ENCODE measurements at regions not wholly inside any gene's neighbourhood (a gene's known extent, or its start where the extent isn't known, plus 50 kb on each side); places are given as distances from the start of the nearest gene placed in this dataset.

DNA sequence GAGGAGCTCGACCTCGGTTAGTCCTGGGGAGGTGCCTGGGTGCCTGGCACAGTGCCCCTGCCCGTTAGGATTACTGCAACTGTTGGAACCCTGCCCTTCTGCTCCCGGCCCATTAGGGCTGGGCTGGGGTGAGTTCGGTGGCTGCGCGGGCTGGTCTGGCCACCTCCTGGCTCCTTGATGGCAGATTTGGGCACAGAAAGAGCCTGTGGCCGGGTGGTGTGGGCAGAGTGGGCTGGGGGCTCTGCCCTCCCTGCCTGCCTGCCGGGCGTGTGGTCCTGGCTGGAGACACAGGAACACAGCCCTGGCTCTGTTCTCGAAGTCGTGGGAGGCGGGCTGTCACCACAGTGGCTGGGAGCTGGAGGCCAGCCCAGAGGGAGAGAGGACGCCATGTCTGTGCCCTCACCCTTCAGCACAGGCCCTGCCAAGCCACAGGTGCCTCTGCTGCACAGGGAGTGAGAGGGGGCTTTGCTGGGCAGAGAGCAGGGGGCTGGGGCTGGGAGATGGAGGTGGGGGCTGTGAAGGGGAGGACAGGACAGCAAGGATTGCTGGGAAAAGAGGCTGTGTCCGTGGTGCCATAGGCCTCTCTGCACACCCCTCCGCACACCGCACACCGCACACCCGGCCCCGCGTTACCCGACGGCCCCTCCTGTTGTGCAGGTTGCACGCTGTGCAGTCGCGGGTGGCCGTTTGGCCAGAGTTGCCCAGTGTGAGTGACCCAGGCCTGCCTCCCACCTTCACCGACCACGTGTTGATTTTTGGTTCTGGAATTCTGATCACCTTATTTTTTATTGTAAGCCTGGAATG, 236.6 kb upstream of the GSE1 start:
- no peak for DNase-seq (ENCODE audit: low read depth)

GRCh38 chr16:85377388-85378144, 235.6 kb upstream of the GSE1 start:
- no peak for DNase-seq (ENCODE audit: low read depth)

GRCh38 chr16:85378145-85379040, 234.7 kb upstream of the GSE1 start:
- no peak for DNase-seq (ENCODE audit: low read depth)

DNA sequence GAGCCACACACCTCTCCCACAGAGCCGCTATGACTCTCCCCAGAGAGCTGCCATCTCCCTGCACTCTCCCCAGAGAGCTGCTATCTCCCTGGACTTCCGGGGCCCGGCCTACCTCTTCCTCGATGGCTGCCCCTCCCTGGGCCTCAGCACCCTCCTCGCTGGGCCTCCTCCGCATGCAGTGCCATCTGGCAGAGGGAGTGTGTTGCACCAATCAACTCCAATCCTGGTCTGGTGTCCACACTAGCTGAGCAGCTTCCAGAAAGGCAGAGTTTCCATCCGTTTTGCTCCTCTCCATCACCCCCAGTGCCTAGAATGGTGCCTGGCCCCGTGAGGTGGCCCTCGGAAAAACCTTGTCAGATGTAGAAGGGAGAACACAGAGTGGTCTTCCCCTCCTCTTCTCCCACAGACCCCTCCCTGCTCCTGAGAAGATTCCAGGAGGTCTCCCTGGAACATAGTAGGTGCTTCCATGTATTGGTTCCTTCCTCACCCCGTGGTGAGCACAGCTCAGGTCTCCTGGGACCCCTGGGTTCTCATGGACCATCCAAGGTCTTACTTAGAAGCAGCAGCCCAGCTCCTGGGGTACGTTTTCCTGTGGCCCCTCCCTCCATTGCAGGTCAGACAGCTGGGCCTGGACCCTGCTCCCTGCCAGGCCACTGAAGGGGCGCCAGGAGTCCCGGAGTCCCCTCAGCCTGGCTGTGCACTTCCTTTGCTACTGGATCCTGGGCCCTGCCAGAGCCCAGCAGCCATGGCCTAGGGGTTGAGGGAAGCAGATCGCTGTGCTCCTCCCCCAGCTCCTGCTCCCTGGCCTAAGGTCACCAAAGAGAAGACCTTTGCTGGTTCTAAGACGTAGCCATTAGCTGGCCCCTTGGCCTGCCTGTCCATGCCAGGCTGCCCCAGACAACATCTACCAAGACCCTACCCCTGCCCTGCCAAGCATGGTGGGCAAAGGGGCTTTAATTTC, 233.8 kb upstream of the GSE1 start:
- no peak for DNase-seq (ENCODE audit: low read depth)

- DNase-seq (ENCODE audit: low read depth): no peak
Measured at GRCh38 chr16:85380002-85380395, 233.1 kb upstream of the GSE1 start.

- DNase-seq (ENCODE audit: low read depth): no peak
Measured at GRCh38 chr16:85380905-85381737, 232.0 kb upstream of the GSE1 start.

- DNase-seq (ENCODE audit: low read depth): no peak
Measured at GRCh38 chr16:85381738-85382592, 231.2 kb upstream of the GSE1 start.

DNA sequence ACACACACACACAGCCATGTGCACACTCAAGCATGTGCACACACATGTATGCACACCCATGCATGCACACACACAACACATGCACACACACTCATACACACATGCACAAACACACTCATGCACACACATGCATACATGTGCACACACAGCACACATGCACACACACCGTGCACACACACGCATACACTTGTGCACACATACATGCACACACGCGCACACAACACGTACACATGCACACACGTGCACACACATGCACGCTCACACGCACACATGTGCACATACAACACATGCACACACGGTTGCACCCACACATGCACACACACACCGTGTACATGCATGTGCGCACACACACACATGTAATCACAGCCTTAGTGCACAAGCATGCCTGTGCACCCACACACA, 230.4 kb upstream of the GSE1 start:
- DNase-seq (ENCODE audit: low read depth): no peak

DNA sequence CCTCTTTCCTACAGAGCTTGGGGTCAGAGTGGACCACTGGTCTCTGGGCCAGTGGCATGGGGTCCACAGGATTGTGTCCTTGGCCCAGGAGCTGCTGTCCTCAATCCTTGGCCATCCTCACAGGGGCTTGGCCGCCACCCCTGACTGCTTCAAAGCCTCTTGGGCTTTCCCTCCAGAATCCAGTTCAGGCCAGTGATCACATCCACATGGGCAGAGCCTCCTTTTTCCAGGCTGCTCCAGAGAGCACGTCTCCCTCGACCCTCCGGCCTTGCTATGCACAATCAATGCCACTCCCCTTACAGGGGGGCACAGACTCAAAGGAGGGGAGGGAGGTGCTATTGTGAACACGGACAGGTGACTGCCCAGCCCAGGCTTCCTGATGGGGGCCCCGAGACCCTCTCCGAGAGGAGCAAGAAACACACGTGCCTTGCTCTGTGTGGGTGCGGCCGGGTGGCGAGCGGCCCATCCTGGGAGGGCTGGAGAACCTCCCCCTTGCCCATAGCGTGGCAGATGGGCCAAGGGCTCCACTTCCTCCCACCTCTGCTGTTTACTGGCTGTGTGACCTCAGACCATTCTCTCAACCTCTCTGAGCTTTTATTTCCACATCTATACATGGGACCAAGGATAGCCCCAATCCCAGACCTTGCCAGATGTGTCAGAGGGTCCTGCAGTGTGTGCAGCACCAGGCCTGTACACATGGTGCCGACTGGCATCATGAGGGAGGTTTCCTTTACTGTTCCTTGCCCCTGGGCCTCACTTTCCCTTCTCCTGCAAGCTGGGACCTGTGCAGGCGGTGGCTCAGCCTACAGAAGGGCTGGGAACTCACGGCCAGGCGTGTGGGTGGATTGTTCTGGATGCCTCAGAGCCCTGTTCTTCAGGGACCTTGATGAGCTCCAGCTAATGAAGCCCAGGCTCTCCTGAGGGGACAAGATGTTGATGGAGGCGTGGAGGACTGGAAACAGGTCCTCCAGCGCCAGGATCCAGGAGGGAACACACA, 229.0 kb upstream of the GSE1 start:
- DNase-seq (ENCODE audit: low read depth): no peak

DNA sequence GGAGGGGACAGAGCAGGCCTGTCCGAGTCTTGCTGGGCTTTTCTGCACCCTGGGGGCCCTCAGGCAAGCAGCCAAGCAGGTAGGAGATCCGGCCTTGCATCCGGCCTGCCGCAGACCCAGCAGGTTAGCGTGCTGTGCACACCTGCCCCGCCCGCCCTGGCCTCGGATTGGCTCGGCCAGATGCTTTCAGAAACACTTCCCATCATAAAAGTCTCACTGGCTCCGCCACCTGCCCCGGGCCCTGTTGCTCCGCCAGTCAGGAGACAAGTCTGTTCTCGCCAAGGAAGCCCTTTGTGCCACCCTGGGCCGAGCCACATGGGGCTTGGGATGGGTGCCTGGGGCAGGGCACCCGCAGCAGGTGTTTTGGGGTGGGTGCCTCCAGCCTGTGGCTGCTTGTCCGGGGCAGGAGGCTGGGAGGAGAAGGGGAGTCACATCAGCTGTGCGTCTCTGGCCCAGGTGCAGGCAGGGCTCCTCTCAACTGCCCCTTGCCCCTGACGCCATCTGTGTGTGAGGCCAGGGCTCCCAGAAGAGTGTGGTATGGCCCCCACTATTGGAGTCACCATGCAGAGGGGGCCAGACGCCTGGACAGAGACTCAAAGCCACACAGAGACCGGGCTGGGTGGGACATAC, 228.2 kb upstream of the GSE1 start:
- DNase-seq (ENCODE audit: low read depth): no peak

DNA sequence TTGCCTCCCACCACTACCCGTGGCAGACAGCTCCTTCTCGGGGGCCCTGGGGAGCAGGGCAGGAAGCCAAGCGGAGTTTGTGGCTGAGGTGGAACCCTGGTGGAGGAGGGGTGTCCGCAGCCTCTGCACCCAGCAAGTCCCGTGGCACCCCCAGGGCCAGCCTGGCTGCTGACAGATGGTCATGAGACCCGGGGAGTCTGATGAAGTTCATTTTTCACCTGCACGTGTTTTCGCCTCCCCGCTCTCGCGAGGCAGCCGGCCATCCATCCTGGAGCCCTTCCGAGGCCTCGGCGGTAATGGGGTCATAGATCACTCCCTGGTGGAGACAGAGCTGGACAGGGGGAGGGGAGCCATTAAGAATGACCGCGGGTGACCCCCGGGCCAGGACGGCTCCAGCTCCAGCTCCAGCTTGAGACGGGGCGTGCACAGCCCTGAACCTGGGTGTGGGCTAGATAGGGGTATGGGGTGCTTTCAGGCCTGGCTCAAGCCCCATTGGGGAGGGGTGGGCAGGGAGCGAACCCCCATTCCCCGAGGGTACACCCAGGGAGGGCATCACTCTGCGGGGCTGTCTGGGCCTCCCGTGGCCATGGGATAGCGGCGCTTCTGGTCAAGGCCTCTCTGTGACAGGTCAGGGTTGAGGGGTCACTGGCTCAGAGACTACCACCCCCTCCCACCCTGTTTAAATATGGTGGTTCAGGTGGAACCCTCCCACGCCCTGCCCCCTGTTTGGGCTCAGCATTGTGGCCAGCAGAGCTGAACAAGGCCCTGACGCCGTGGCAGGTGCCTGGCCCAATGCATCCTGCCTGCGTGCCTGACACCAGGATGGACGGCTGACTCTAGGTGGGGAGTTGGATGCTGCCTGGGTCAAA, 227.4 kb upstream of the GSE1 start:
- DNase-seq (ENCODE audit: low read depth): no peak

DNA sequence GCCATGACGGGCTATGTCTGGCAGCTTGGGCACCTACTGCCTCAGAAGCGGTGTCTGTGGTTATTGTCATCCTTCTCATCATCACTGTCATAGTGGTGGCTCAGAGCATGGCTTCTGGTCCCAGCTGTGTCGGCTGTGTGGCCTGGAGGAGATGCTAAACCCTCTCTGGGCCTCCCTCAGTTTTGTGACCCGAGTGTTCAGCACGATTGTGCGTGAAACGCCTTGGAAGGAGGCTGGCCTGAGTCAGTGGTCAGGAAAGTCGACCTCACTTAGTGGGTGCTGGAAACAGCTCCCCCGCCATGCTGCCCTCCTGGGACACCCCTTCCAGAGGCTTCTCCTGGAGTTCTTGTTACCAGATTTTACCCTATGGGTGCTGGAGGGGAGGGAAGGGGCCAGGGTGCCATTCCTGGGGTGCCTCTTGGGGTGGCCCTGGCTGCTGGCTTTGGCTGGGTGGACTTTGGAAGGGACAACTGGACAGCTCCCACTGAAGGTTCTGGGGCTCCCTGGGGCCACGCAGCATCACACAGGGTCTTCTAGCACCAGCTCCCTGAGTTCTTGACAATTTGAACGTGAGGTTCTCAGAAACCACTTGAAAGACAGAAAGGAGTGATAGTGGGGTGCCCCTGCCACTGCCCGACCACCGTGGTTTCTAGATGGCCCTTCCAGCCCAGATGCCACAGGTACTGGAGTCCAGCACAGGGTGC, 226.5 kb upstream of the GSE1 start:
- DNase-seq (ENCODE audit: low read depth): no peak

GRCh38 chr16:85387171-85387507, 226.0 kb upstream of the GSE1 start:
- DNase-seq (ENCODE audit: low read depth): no peak

DNA sequence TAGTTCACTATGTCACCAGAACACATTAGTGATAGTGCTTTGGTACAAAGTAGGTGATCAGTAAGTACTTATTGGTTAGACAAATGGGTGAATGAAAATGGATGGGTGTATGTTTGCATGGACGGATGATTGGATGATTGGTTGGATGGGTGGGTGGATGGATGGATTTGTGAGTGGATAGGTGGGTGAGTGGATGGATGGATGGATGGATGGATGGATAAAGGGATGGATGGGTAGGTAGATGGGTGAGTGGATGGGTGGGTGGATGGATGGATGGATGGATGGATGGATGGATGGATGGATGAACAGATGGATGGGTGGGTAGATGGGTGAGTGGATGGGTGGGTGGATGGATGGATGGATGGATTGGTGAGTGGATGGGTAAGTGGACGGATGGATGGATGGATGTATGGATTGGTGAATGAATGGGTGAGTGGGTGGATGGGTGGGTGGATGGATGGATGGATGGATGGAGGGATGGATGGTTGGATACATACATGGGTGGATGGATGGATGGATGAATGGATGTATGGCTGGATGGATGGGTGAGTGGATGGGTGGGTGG, 225.3 kb upstream of the GSE1 start:
- DNase-seq (ENCODE audit: low read depth): no peak

- DNase-seq (ENCODE audit: low read depth): no peak
Measured at GRCh38 chr16:85389679-85390470, 223.2 kb upstream of the GSE1 start.

Data from HS-5 (cell line).